HEK293 (cell line): ENCODE measurements at regions not wholly inside any gene's neighbourhood (a gene's known extent, or its start where the extent isn't known, plus 50 kb on each side); places are given as distances from the start of the nearest gene placed in this dataset.

Experiments
- ZNF791 ChIP-seq: fragments of 450-650 bp; formaldehyde crosslinking; IDR thresholded peaks from 2 replicates; pipeline ENCODE4 v1.5.1; 2016; ENCODE audit warnings: missing biosample characterization, missing genetic modification characterization
- TF ChIP-seq, protein P1 (sequence below): fragments of 450-650 bp; formaldehyde crosslinking; IDR thresholded peaks from 2 replicates; pipeline ENCODE4 v1.5.1; 2016; ENCODE audit warnings: missing biosample characterization, missing genetic modification characterization
- TF ChIP-seq, protein P2 (sequence below): fragments of 450-650 bp; formaldehyde crosslinking; IDR thresholded peaks from 2 replicates; pipeline ENCODE4 v1.5.1; 2016; ENCODE audit warnings: missing biosample characterization, missing genetic modification characterization

DNA sequence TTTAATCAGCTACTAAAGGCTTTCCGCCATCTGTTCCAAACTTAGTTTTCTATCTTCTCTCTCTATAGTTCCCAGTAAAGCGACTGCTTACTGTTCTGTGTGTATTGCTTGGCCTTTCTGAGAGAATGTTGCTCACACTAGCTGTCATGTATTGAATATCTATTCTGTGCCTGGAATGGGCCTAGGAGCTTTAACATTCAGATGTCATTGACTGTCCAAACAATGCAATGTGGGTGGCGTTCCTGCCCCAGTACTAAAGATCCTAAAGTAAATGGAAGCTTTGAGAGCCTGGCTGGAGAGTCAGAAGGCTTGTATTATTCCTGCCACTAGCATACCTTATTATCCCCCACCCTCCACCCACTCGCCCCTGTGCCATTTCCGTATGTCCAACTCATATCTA lies 163.5 kb downstream of the SDHAF3 start:
- TF ChIP-seq, protein P1, sequence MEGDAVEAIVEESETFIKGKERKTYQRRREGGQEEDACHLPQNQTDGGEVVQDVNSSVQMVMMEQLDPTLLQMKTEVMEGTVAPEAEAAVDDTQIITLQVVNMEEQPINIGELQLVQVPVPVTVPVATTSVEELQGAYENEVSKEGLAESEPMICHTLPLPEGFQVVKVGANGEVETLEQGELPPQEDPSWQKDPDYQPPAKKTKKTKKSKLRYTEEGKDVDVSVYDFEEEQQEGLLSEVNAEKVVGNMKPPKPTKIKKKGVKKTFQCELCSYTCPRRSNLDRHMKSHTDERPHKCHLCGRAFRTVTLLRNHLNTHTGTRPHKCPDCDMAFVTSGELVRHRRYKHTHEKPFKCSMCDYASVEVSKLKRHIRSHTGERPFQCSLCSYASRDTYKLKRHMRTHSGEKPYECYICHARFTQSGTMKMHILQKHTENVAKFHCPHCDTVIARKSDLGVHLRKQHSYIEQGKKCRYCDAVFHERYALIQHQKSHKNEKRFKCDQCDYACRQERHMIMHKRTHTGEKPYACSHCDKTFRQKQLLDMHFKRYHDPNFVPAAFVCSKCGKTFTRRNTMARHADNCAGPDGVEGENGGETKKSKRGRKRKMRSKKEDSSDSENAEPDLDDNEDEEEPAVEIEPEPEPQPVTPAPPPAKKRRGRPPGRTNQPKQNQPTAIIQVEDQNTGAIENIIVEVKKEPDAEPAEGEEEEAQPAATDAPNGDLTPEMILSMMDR: no peak
- TF ChIP-seq ZNF791 (tag by site-specific recombination): no peak
- TF ChIP-seq, protein P2, sequence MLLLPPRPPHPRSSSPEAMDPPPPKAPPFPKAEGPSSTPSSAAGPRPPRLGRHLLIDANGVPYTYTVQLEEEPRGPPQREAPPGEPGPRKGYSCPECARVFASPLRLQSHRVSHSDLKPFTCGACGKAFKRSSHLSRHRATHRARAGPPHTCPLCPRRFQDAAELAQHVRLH: no peak
